ENCODE measurements at regions not wholly inside any gene's neighbourhood (a gene's known extent, or its start where the extent isn't known, plus 50 kb on each side); places are given as distances from the start of the nearest gene placed in this dataset.

DNA sequence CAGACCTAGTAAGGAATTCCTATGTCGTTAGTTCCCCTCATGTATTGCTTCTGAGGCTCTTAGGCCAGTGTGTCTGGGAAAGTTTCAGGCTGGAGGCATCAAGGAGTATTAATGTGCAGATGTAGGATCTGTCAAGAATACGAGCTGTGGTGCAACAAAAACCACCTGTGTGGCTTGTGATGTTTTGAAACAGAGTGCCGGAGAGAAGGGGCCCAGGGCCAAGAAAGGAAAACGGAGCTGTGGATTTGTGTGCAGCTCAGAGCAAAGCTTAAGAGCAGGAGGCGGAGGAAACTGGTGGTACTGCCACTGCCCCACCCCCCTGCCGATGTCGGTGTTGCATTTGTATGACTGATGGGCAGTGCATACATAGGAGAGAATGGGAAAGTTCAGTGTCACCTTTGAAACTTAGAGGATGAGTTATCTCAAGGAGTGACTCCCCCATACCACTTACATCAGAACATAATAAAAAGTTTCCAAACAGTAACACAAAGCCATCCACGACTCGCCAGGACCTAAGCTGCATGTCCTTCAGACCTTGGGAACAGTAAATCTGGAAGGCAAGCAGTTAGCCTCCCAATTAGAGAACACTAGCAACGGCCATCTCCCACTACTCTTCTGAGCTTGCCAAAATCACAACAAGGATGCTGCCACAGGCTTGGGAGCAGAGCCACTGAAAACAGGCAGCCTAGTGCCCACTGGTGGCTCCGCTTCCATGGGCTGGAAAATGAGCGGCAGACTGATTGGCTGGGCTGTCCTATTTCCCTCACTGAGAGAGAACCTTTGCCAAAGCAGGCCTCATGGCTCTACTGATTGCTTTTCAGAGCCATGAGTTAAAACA, 152.7 kb upstream of the NT5C1B start:
- TF ChIP-seq, protein P1, sequence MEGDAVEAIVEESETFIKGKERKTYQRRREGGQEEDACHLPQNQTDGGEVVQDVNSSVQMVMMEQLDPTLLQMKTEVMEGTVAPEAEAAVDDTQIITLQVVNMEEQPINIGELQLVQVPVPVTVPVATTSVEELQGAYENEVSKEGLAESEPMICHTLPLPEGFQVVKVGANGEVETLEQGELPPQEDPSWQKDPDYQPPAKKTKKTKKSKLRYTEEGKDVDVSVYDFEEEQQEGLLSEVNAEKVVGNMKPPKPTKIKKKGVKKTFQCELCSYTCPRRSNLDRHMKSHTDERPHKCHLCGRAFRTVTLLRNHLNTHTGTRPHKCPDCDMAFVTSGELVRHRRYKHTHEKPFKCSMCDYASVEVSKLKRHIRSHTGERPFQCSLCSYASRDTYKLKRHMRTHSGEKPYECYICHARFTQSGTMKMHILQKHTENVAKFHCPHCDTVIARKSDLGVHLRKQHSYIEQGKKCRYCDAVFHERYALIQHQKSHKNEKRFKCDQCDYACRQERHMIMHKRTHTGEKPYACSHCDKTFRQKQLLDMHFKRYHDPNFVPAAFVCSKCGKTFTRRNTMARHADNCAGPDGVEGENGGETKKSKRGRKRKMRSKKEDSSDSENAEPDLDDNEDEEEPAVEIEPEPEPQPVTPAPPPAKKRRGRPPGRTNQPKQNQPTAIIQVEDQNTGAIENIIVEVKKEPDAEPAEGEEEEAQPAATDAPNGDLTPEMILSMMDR (optimal IDR thresholded peaks at IDR 0.05 in 1 of 3, IDR thresholded peaks at IDR 0.05 in 1 of 3, conservative IDR thresholded peaks at IDR 0.05 in 1 of 3; ENCODE audit: extremely low read depth in 1 of 3, insufficient read depth in 2 of 3, low read length in 3 of 3) = no peak
- no peak for TF ChIP-seq EZH2 (IDR thresholded peaks at IDR 0.05; ENCODE audit: low read length)

Data from keratinocyte (primary cell).